NCI-H446 treated with DMSO at 0.1 percent for 48 hours (cell line): ENCODE measurements at regions not wholly inside any gene's neighbourhood (a gene's known extent, or its start where the extent isn't known, plus 50 kb on each side); places are given as distances from the start of the nearest gene placed in this dataset.
"Not testable (repeated sequence)": the region's sequence is repeated elsewhere in the genome, so short reads cannot be mapped to it uniquely, and the experiment has no call there.

Source experiments
- DNase-seq: peaks from one replicate; lab custom pipeline; 2025; lab: John Stamatoyannopoulos, UW

DNA sequence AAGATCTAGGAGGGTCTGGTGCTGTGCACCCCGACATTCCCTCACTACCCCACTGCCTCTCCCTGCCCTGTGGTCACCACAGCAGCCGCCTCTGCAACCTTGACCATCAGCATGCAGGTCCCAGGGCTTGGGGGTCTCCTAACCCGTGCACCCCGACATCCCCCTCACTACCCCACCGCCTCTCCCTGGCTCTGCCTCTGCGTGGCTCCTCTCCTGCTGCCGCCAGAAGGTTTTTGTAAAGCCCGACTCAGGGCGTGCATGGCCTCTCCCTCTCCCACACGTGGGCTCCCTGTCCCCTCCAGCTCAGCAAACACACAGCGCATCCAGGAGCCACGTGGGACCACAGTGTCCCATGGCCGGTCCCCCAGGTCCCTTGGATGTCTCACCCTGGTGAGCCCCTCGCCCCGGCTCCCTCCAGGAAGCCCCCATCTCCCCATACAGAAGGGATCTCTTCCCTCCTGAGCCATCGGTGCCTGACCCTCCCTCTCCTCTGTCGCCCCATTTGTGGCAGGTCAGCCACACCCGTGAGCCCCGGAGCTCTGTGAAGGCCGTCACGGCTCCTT is 112.5 kb upstream of the LPCAT1 start:
- DNase-seq, result not testable (repeated sequence)

DNA sequence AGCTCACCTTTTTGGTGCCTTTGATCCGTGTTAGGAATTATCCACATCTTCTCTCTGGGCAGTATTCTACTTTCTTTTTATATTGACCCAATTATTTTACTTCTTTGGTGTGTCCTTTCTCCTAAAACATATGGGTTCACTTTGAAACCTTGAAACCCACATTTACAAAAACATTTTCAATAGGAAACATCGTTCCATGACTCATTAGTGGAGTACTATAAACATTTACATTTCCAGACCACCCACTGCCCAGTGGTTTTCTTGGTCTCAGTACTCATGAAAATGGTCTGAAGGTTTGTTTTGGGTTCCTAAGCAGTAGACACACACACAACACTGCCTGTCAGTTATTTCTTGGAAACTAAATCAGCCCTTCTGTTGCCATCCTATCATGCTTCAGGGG is 111.7 kb upstream of the LPCAT1 start:
- not testable (repeated sequence) for DNase-seq

DNA sequence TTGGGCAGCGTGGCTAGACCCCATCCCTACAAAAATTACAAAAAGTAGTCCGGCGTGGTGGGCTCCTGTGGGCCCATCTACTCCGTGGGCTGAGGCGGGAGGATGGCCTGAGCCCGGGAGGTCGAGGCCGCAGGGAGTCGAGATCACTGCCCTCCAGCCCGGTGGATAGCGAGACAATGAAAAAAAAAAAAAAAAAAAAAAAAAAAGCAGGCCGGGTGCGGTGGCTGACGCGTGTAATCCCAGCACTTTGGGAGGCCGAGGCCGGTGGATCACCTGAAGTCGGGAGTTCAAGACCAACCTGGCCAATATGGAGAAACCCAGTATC is 110.5 kb upstream of the LPCAT1 start:
- no peak for DNase-seq

DNA sequence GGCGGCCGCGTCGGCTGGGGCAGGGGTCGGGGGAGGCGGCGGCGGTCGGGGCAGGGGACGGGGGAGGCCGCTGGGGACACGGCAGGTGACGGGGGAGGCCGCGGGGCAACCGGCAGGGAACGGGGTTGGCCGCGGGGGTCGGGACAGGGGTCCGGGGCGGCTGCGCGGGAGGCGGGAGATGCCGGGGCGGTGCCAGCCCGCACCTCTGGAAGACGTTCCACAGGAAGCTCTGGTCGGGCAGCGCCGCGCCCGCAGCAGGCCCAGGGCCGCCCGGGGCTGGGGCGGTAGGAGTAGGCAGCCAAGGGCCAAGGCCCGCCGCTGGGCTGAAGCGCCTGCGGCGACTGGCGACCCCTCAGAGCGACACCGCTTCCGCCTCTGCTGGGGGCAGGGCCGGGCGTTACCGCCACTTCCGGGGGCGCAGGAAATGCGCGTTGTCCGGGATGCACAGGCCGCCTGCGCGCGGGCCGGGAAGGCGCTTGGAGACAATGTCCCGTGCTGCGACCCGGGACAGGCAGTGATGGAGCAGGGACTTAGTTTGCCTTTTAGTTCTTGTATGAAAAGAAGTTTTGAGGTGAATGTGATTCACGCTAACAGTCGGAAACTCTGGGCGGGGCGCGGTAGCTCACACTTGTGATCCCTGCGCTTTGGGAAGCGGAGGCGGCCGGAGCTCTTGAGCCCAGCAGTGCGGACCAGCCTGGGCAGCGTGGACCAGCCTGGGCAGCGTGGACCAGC is 110.0 kb upstream of the LPCAT1 start:
- peak; percentile 80 for DNase-seq

DNA sequence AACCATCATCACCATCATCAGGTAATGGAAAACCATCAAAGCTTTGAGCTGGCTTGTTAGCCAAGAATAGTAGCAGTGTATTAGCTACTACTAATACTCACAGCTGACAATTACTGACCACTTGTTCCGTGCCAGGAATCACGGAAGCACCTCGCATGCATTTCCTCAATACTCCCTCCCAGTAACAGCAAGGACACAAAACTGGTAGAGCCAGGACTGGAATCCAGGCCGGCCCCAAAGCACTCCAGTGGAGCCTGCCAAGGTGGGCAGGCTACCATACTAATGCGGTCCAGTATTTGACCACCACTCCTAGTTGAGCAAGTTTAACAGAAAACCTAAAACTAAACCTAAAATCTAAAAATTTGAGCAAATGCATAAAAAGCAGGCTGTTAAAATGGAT is 107.2 kb upstream of the LPCAT1 start:
- not testable (repeated sequence) for DNase-seq

DNA sequence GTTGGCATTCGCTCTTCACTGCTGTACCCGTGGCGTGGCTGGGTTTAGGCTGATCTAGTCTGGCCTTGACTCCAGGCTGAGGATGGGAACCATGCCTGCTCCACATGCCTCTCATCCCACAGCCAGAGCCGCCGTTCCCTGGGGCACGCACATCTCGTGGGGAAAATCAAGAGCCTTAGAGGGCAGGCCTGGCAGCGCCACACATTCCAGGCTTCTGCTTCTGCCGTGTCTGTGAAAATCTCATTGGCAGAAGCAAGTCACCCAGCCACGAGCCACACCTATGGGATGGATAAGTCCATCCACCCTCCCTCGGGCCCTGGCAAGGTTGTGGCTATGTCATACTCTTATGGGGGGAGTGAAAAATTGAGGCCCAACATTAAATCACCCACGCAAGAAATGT is 102.6 kb upstream of the LPCAT1 start:
- DNase-seq, result not testable (repeated sequence)

DNA sequence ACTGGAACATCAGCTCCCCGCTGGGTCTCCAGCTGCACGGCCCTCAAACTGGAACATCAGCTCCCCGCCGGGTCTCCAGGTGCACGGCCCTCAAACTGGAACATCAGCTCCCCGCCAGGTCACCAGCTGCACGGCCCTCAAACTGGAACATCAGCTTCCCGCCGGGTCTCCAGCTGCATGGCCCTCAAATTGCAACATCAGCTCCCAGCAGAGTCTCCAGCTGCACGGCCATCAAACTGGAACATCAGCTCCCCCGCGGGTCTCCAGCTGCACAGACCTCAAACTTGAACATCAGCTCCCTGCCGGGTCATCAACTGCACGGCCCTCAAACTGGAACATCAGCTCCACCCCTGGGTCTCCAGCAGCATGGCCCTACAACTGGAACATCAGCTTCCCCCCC is 95.8 kb upstream of the LPCAT1 start:
- DNase-seq, result not testable (repeated sequence)

DNA sequence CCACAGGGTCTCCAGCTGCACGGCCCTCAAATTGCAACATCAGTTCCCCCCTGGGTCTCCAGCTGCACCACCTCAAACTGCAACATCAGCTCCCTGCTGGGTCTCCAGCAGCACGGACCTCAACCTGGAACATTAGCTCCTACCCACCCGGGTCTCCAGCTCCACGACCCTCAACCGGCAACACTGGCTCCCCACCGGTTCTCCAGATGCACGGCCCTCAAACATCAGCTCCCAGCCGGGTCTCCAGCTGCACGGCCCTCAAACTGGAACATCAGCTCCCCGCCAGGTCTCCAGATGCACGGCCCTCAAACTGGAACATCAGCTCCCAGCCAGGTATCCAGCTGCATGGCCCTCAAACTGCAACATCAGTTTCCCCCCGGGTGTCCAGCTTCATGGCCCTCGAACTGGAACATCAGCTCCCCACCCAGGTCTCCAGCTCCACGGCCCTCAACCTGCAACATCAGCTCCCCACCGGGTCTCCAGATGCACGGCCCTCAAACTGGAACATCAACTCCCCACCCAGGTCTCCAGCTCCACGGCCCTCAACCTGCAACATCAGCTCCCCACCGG is 94.6 kb upstream of the LPCAT1 start:
- DNase-seq, result not testable (repeated sequence)

DNA sequence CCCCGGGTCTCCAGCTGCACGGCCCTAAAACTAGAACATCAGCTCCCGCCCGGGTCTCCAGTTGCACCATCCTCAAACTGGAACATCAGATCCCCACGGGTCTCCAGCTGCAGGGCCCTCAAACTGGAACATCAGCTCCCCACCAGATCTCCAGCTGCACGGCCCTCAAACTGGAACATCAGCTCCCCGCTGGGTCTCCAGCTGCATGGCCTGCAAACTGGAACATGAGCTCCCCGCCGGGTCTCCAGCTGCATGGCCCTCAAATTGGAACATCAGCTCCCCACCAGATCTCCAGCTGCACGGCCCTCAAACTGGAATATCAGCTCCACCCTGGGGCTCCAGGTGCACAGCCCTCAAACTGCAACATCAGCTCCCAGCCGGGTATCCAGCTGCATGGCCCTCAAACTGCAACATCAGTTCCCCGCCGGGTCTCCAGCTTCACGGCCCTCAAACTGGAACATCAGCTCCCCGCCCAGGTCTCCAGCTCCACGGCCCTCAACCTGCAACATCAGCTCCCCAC is 93.5 kb upstream of the LPCAT1 start:
- not testable (repeated sequence) for DNase-seq

DNA sequence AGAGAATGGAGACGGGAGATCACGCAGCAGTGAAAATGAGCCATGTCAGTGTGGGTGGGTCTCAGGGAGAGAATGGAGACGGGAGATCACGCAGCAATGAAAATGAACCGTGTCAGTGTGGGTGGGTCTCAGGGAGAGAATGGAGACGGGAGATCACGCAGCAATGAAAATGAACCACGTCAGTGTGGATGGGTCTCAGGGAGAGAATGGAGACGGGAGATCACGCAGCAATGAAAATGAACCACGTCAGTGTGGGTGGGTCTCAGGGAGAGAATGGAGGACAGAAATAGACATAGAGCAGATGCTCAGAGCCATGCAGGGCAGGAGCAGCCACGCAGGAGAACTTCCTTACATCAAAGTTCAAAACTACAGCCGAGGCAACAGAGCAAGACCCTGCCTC is 89.8 kb upstream of the LPCAT1 start:
- DNase-seq, result not testable (repeated sequence)

DNA sequence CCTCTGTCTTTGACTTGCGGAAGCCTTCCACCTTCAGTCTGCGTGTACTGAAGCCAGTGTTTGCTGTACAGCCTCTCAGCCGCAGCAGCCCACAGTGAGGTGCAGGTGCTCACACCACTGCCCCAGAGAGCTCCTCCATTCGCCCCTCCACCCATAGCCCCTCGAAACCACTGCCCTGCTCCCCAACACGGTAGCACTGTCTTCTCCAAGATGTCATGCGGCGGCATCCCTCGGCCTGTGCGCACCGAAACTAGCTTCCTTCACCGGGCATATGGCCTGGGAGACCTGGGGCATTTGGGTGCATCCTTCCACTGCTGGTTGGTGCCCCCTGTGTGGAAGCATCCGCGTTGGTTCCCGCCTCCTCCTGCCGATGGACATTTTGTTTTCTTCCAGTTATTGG is 86.8 kb upstream of the LPCAT1 start:
- not testable (repeated sequence) for DNase-seq

DNA sequence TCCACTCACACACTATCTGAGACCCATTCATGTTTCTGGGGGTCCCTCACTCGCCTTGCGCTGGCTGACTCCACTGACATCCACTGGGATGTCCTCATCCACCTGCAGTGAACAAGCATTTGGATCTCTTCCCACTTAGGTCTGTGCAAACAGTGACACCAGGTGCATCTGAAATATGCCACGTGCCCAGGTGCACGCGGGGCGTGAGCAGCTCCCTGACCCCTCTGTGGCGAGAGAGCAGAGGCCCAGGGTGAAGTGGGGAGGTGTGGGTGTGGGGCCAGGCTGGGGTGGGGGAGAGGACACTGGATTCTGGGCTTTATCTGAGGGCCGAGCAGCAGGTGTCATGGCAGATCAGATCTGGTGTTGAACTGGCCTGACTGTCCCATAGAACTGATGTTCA is 85.4 kb upstream of the LPCAT1 start:
- DNase-seq, result not testable (repeated sequence)

DNA sequence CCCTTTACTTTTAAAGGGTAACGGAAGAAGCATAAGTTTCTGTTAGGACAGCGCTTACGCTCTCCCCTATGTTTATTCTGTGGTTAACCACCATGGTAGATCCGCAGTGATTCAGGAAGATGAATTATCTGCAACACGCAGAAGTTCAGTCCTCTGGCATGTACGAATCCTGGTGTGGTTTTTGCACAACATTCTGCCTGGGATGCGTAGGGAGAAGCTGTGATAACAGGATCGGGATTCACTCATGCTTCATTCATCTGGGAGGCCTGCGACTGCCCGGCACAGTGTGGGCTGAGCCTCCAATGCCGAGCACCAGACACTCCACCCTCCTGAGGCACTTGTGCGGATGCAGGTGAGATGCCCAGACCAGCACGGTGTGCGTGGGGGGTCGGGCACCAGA is 84.6 kb upstream of the LPCAT1 start:
- not testable (repeated sequence) for DNase-seq

DNA sequence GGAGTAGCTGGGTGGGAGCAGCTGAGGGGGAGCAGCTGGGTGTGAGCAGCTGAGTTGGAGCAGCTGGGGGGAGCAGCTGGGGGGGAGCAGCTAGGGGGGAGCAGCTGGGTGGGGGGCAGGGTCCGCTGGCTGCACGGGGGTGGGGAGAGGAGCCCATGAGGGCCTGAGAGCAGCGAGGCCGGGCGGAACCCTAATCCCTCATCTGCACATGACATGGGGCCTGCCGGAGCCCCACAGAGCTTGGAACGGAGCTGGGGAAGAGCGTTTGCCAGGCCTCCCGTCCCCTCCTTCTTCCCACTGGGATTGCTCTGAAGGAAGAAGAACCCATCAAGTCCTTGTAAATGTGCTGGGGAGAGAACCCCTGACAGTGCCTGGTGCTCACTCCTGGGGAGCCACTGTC is 83.2 kb upstream of the LPCAT1 start:
- not testable (repeated sequence) for DNase-seq

DNA sequence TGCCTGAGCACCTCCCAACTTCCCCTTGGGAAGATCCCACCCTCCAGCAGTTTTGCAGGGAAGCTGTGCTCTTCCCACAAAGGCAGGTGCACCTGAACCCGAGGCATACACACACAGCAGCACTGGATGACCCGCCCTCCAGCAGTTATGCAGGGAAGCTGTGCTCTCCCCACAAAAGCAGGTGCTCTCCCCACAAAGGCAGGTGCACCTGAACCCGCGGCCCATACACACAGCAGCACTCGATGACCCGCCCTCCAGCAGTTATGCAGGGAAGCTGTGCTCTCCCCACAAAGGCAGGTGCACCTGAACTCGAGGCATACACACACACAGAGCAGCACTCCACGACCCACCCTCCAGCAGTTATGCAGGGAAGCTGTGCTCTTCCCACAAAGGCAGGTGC is 80.2 kb upstream of the LPCAT1 start:
- not testable (repeated sequence) for DNase-seq

DNA sequence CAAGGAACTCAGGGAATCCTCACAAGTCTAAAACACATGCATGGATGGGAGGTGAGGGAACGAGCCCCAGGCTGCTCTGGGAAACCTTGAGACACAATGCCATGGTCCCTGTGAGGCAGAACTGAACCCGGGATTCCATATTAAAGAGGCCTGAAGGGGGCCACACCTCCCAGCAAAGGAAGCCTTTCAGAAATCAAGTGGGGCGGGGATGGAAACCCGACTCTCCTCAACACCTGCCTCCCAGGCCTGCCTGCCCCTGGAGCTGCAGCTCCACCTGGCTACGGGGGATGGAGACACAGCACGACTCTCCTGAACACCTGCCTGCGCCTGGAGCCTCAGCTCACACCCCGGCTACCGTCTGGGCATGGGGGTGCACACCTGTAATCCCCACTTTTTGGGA is 77.8 kb upstream of the LPCAT1 start:
- not testable (repeated sequence) for DNase-seq

DNA sequence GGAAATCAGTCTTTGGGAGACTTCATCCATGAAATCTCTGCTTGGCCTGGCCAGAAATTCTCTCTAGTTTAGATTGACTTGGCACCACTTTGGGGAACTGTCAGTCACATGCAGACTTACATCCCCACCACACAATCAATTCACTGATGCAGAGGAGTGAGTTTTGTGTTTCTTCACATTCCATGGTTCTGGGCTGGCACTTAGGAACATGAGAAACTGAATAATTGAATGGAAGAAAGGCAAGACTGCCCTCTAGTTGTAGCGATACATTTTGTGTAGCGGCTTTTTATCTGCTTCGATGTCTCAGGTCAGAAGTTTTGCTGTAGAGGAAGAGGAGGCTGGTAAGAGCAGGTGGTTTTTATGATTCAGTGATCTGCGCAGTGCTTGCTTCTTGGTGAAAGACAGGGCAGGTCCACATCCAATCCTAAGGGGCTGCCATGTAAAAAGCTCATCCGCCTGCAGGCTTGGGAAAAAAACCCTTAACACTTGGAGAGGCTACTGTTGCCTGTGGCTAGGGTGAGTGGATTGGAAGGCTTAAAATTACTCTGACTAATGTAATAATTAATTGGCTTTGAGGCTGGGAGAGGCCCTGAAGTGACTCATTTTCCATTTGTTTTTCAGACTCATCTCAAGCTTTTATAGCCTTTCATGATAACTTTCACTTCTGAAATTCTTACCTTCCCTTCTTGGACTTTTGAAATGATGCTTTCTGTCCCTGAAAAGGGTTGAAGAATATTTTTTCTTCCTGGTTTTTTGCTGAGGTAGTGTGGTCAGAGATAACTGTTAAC is 75.4 kb upstream of the LPCAT1 start:
- DNase-seq, result not testable (repeated sequence)

DNA sequence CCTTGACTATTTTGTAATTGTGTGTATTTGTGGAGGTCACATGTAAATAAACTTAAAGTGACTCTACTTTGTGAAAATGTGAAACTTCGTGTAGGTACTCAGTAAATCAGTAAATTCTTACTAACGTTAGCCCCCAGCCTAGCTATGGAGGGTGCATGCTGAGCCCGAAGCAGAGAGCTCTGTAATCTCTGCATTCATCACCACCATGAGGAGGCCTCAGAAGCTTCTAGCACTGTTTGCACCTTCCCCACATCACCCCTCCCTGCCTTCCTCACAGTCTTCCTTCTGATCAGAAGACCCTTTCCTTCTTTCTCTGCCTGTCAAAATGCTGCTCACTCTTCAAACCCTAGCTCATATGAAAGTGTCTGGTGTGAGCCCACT is 73.3 kb upstream of the LPCAT1 start:
- DNase-seq, result not testable (repeated sequence)

DNA sequence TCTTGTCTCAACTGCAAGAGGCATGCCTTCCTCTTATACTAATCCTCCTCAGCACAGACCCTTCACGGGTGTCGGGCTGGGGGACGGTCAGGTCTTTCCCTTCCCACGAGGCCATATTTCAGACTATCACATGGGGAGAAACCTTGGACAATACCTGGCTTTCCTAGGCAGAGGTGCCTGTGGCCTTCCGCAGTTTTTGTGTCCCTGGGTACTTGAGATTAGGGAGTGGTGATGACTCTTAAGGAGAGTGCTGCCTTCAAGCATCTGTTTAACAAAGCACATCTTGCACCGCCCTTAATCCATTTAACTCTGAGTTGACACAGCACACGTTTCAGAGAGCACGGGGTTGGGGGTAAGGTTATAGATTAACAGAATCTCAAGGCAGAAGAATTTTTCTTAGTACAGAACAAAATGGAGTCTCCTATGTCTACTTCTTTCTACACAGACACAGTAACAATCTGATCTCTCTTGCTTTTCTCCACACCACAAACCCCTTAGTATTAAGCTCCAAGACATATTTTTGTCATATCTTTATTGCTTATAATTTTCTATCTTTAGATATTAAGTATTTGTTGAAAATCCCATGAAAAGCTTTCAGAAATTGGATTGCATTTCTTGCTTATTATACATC is 72.8 kb upstream of the LPCAT1 start:
- DNase-seq, result not testable (repeated sequence)

DNA sequence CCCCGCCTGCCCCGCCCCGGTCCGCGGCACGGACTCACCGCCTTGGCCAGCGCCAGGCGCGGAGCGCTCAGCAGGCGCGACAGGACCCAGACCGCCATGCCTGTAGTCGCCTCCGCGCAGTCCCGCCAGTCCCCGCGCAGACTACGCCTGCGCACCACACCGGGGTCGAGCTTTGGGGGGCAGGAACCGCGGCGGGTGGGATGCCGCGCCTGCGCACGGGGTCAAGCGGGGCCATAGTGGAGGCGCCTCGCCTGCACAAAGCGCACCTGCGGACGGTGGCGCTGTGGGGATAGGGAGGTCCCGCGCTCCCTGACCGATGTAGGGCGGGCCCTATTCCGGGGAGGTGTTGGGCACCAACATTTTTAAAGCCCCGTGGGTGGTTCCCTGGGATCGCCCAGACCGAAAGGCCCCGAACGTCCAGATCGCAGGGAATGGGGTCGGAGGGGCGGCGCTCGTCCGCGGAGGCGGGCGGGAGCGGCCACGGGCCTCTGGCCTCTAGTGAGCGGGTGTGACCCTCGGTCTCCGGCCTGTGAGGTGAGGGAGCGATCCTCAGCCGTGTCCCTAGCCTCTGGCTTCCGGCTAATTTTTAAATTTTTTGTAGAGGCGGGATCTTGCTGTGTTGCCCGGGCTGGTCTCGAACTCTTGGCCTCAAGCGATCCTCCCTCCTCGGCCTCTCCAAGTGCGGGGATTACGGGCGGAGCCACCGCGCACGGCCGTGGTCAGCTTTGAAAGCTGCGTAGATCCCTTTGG is 70.8 kb upstream of the LPCAT1 start:
- peak; percentile 87 for DNase-seq

DNA sequence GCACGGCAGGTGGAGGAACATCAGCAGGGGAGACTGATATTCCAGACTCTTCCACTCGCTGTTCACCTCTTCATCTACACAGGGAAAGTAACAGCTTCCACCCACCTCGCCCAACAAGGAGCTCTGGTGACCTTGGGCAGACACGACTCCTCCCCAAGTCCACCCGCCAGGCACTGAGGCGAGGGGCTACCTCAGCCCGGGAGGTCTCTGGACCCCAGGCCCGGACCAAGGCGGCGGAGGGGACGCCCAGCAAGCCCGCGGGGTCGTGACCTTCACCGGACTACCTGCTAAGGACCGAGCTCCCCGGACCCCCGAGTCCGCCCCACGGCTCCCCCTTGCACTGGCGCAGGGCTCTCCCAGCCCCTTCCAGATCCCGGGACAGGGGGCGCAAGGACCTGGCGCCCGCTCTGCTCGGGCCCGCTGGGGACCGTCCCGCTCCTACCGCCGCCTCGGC is 70.2 kb upstream of the LPCAT1 start:
- DNase-seq, result no peak
